IPS-15b (cell line): ENCODE measurements at regions not wholly inside any gene's neighbourhood (a gene's known extent, or its start where the extent isn't known, plus 50 kb on each side); places are given as distances from the start of the nearest gene placed in this dataset.

Source experiments
- H3K27me3 ChIP-seq: one replicate; pipeline ENCODE4 v1.6.1; 2013; ENCODE audit warnings: low read length; ENCODE audit not compliant: control insufficient read depth, insufficient read depth
- H3K36me3 ChIP-seq: one replicate; pipeline ENCODE4 v1.6.1; 2013; ENCODE audit warnings: low read length; ENCODE audit not compliant: control insufficient read depth, insufficient read depth
- H3K4me1 ChIP-seq: one replicate; pipeline ENCODE4 v1.6.1; 2013; ENCODE audit warnings: mild to moderate bottlenecking, low read length; ENCODE audit not compliant: control insufficient read depth, insufficient read depth
- H3K4me3 ChIP-seq: one replicate; pipeline ENCODE4 v1.5.1; 2013; ENCODE audit warnings: low read depth, low read length
- H3K9ac ChIP-seq: one replicate; pipeline ENCODE4 v1.6.1; 2013; ENCODE audit warnings: low read depth, mild to moderate bottlenecking, low read length
- H3K9me3 ChIP-seq: one replicate; pipeline ENCODE4 v1.6.1; 2013; ENCODE audit warnings: mild to moderate bottlenecking, low read length; ENCODE audit not compliant: control insufficient read depth, insufficient read depth

GRCh38 chr16:74026373-74027281 lies 270.0 kb upstream of the PSMD7 start:
- Histone ChIP-seq H3K27me3 (no peaks in the 10 kb centered on the region), H3K9ac (no peak overlapping the region), H3K36me3 (no peaks in the 10 kb centered on the region), H3K4me1 (peaks cover 41% of the 10 kb centered on the region), H3K9me3 (no peaks in the 10 kb centered on the region), H3K4me3 (no peak overlapping the region)

GRCh38 chr16:74024953-74025352 lies 271.7 kb upstream of the PSMD7 start:
- H3K9ac ChIP-seq = no peak overlapping the region
- H3K4me1 ChIP-seq = peaks cover 35% of the 10 kb centered on the region
- no peaks in the 10 kb centered on the region for H3K36me3 ChIP-seq
- no peaks in the 10 kb centered on the region for H3K27me3 ChIP-seq
- no peak overlapping the region for H3K4me3 ChIP-seq
- no peaks in the 10 kb centered on the region for H3K9me3 ChIP-seq

GRCh38 chr16:74020095-74020670 lies 276.4 kb upstream of the PSMD7 start:
- H3K9me3 ChIP-seq = no peaks in the 10 kb centered on the region
- no peak overlapping the region for H3K9ac ChIP-seq
- H3K27me3 ChIP-seq = no peaks in the 10 kb centered on the region
- no peaks in the 10 kb centered on the region for H3K36me3 ChIP-seq
- no peak overlapping the region for H3K4me3 ChIP-seq
- H3K4me1 ChIP-seq = peaks cover 10% of the 10 kb centered on the region

- no peaks in the 10 kb centered on the region for H3K36me3 ChIP-seq
- H3K4me1 ChIP-seq = peaks cover 10% of the 10 kb centered on the region
- H3K27me3 ChIP-seq = no peaks in the 10 kb centered on the region
- H3K9ac ChIP-seq = no peak overlapping the region
- H3K9me3 ChIP-seq = no peaks in the 10 kb centered on the region
- no peak overlapping the region for H3K4me3 ChIP-seq
These were observed 277.0 kb upstream of the PSMD7 start for GRCh38 chr16:74019612-74020011.

GRCh38 chr16:74015953-74016352 lies 280.7 kb upstream of the PSMD7 start:
- Histone ChIP-seq H3K27me3 (no peaks in the 10 kb centered on the region), H3K36me3 (no peaks in the 10 kb centered on the region), H3K9me3 (no peaks in the 10 kb centered on the region), H3K9ac (no peak overlapping the region), H3K4me1 (peaks cover 10% of the 10 kb centered on the region), H3K4me3 (no peak overlapping the region)

GRCh38 chr16:73998707-73999106 lies 297.9 kb upstream of the PSMD7 start:
- H3K9me3 ChIP-seq = no peaks in the 10 kb centered on the region
- no peaks in the 10 kb centered on the region for H3K36me3 ChIP-seq
- no peaks in the 10 kb centered on the region for H3K4me1 ChIP-seq
- H3K27me3 ChIP-seq = no peaks in the 10 kb centered on the region
- no peak overlapping the region for H3K4me3 ChIP-seq
- H3K9ac ChIP-seq = no peak overlapping the region

GRCh38 chr16:73997971-73998370 lies 298.6 kb upstream of the PSMD7 start:
- no peak overlapping the region for H3K9ac ChIP-seq
- no peaks in the 10 kb centered on the region for H3K4me1 ChIP-seq
- H3K36me3 ChIP-seq = no peaks in the 10 kb centered on the region
- no peaks in the 10 kb centered on the region for H3K9me3 ChIP-seq
- no peak overlapping the region for H3K4me3 ChIP-seq
- H3K27me3 ChIP-seq = no peaks in the 10 kb centered on the region

- no peaks in the 10 kb centered on the region for H3K27me3 ChIP-seq
- H3K36me3 ChIP-seq = no peaks in the 10 kb centered on the region
- H3K9ac ChIP-seq = no peak overlapping the region
- H3K9me3 ChIP-seq = no peaks in the 10 kb centered on the region
- H3K4me3 ChIP-seq = no peak overlapping the region
- no peaks in the 10 kb centered on the region for H3K4me1 ChIP-seq
These were observed 299.3 kb upstream of the PSMD7 start for GRCh38 chr16:73997340-73997711.

- Histone ChIP-seq H3K36me3 (no peaks in the 10 kb centered on the region), H3K9ac (no peak overlapping the region), H3K4me1 (no peaks in the 10 kb centered on the region), H3K4me3 (no peak overlapping the region), H3K9me3 (no peaks in the 10 kb centered on the region), H3K27me3 (no peaks in the 10 kb centered on the region)
These were observed 299.8 kb upstream of the PSMD7 start for GRCh38 chr16:73996624-73997339.

GRCh38 chr16:73993878-73994277 lies 302.7 kb upstream of the PSMD7 start:
- Histone ChIP-seq H3K4me3 (no peak overlapping the region), H3K36me3 (no peaks in the 10 kb centered on the region), H3K9me3 (no peaks in the 10 kb centered on the region), H3K4me1 (no peaks in the 10 kb centered on the region), H3K9ac (no peak overlapping the region), H3K27me3 (no peaks in the 10 kb centered on the region)

GRCh38 chr16:73978407-73978784 lies 318.2 kb upstream of the PSMD7 start:
- Histone ChIP-seq H3K36me3 (no peaks in the 10 kb centered on the region), H3K4me3 (no peak overlapping the region), H3K27me3 (no peaks in the 10 kb centered on the region), H3K4me1 (no peaks in the 10 kb centered on the region), H3K9me3 (no peaks in the 10 kb centered on the region), H3K9ac (no peak overlapping the region)

GRCh38 chr16:73976644-73977043 lies 320.0 kb upstream of the PSMD7 start:
- Histone ChIP-seq H3K4me3 (no peak overlapping the region), H3K36me3 (no peaks in the 10 kb centered on the region), H3K9me3 (no peaks in the 10 kb centered on the region), H3K9ac (no peak overlapping the region), H3K27me3 (no peaks in the 10 kb centered on the region), H3K4me1 (no peaks in the 10 kb centered on the region)
